CD14-positive monocyte (primary cell): ENCODE measurements at regions not wholly inside any gene's neighbourhood (a gene's known extent, or its start where the extent isn't known, plus 50 kb on each side); places are given as distances from the start of the nearest gene placed in this dataset.

Experiments
- DNase-seq, 3 donors: peaks; one replicate each; pipeline ENCODE4 v3.0.0-alpha.2; 2011 to 2022
- H2AFZ ChIP-seq: 2 replicates; pipeline ENCODE4 v1.6.0; 2012; ENCODE audit warnings: mild to moderate bottlenecking, low read depth, low read length, inconsistent platforms; ENCODE audit not compliant: insufficient read depth, poor library complexity, severe bottlenecking
- H3K27ac ChIP-seq, 2 donors: 1 replicate in 1 of 2; 2 replicates in 1 of 2; pipeline ENCODE4 v1.5.1; 2012 to 2013; ENCODE audit warnings: low read length in 2 of 2, control low read depth in 1 of 2, inconsistent platforms in 1 of 2, low read depth in 1 of 2, mild to moderate bottlenecking in 1 of 2
- H3K27me3 ChIP-seq, 2 donors: one replicate each; pipeline versions ENCODE4 v1.6.0 to v1.6.1; 2011 to 2013; ENCODE audit warnings: low read length in 2 of 2; ENCODE audit not compliant: control insufficient read depth in 2 of 2, insufficient read depth in 2 of 2
- H3K36me3 ChIP-seq, 2 donors: replicated peaks in 1 of 2; 1 replicate in 1 of 2; 2 replicates in 1 of 2; pipeline versions ENCODE4 v1.5.1 to v1.6.1; 2012 to 2013; ENCODE audit warnings: low read length in 2 of 2, control low read depth in 1 of 2, inconsistent platforms in 1 of 2, mild to moderate bottlenecking in 1 of 2; ENCODE audit not compliant: insufficient read depth in 2 of 2, control insufficient read depth in 1 of 2
- H3K4me1 ChIP-seq, 2 donors: 1 replicate in 1 of 2; 2 replicates in 1 of 2; pipeline versions ENCODE4 v1.5.1 to v1.6.1; 2012 to 2013; ENCODE audit warnings: low read length in 2 of 2, control low read depth in 1 of 2, inconsistent platforms in 1 of 2, mild to moderate bottlenecking in 1 of 2, moderate library complexity in 1 of 2; ENCODE audit not compliant: insufficient read depth in 2 of 2, control insufficient read depth in 1 of 2
- H3K4me2 ChIP-seq: replicated peaks from 2 replicates; pipeline ENCODE3; 2012; ENCODE audit warnings: low read length, moderate library complexity, mild to moderate bottlenecking; ENCODE audit not compliant: poor library complexity, severe bottlenecking; ENCODE audit errors: extremely low read depth
- H3K4me3 ChIP-seq, 3 experiments: fragments of 200-600 bp in 1 of 3; sonication (generic) in 1 of 3; replicated peaks in 1 of 3; 1 replicate in 2 of 3; 2 replicates in 1 of 3; pipeline ENCODE4 v1.5.1; 2011 to 2013; ENCODE audit warnings: low read length in 3 of 3, mild to moderate bottlenecking in 3 of 3, control low read depth in 2 of 3, low read depth in 2 of 3, inconsistent platforms in 1 of 3, moderate library complexity in 1 of 3
- H3K79me2 ChIP-seq: 2 replicates; pipeline ENCODE4 v1.6.0; 2012; ENCODE audit warnings: mild to moderate bottlenecking, control low read depth, inconsistent platforms, low read length, moderate library complexity; ENCODE audit not compliant: insufficient read depth
- H3K9ac ChIP-seq: 2 replicates; pipeline ENCODE4 v1.6.0; 2017; ENCODE audit warnings: low read length, mild to moderate bottlenecking; ENCODE audit not compliant: insufficient read depth, poor library complexity, severe bottlenecking
- H3K9me3 ChIP-seq, 2 donors: replicated peaks in 1 of 2; 1 replicate in 1 of 2; 2 replicates in 1 of 2; pipeline versions ENCODE4 v1.5.1 to v1.6.1; 2012 to 2013; ENCODE audit warnings: low read length in 2 of 2, control low read depth in 1 of 2; ENCODE audit not compliant: control insufficient read depth in 1 of 2, insufficient read depth in 1 of 2
- H4K20me1 ChIP-seq: 2 replicates; pipeline ENCODE4 v1.6.0; 2012; ENCODE audit warnings: mild to moderate bottlenecking, low read length, control low read depth, moderate library complexity; ENCODE audit not compliant: insufficient read depth
- H3K27ac Mint-ChIP-seq, 7 donors: one replicate each; pipeline ENCODE4 v1.8.0; 2020; ENCODE audit warnings: mild to moderate bottlenecking in 7 of 7, mixed read lengths in 7 of 7, moderate library complexity in 6 of 7, inconsistent platforms in 2 of 7
- H3K27me3 Mint-ChIP-seq, 3 donors: one replicate each; pipeline ENCODE4 v1.8.0; 2021 to 2022; ENCODE audit warnings: low read depth in 3 of 3, mild to moderate bottlenecking in 3 of 3, mixed read lengths in 3 of 3, moderate library complexity in 3 of 3, inconsistent platforms in 1 of 3
- H3K36me3 Mint-ChIP-seq, 2 donors: one replicate each; pipeline ENCODE4 v1.8.0; 2020; ENCODE audit warnings: mixed read lengths in 2 of 2, inconsistent platforms in 1 of 2, mild to moderate bottlenecking in 1 of 2
- H3K4me1 Mint-ChIP-seq: one replicate; pipeline ENCODE4 v1.8.0; 2020; ENCODE audit warnings: mild to moderate bottlenecking, mixed read lengths
- H3K4me3 Mint-ChIP-seq, 2 donors: one replicate each; pipeline ENCODE4 v1.8.0; 2020; ENCODE audit warnings: mild to moderate bottlenecking in 2 of 2, mixed read lengths in 2 of 2, moderate library complexity in 1 of 2
- H3K9me3 Mint-ChIP-seq, 7 donors: one replicate each; pipeline ENCODE4 v1.8.0; 2020 to 2022; ENCODE audit warnings: mixed read lengths in 7 of 7, mild to moderate bottlenecking in 6 of 7, moderate library complexity in 6 of 7, inconsistent platforms in 2 of 7
- whole genome bisulfite sequencing: methylation state at CpG from one replicate; pipeline ENCODE4 v1.1.5; 2013; ENCODE audit warnings: missing lambda C conversion rate; ENCODE audit not compliant: insufficient coverage; 5-methylcytosine and 5-hydroxymethylcytosine counted together
- intact Hi-C, 2 donors: fragments of 100-400 bp; cut with micrococcal nuclease; formaldehyde crosslinking; loops; one replicate each; pipeline versions ENCODE4 v1.15.0 to v1.15.1; 2023
- TF ChIP-seq, protein P1 (sequence below): fragments of 200-600 bp; IDR thresholded peaks from one replicate; pipeline ENCODE4 v1.8.0; 2022; ENCODE audit warnings: antibody characterized with exemption, mild to moderate bottlenecking

DNA sequence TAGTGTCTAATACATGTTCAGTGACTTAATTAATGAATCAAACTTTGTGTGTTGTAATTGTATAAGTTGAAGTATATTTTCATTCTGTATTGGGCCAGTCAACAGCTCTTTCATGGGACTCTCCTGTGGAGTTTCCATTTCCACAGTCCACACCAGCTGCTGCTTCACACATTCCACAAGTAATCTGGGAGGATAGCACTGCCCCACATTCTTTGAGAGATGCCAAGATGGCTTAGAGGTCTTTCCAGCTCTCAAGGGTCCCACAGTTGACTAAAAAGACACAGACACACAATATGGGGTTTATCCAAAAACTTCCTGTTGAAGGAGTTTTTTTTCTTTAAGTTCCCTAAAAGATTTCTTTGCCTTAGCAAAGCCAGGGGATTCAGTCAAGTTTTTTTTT is 408.3 kb downstream of the AACS start:
- no peak overlapping the region for H3K4me2 ChIP-seq
- Mint-ChIP-seq H3K4me3 (no peak overlapping the region), H3K27me3 (peaks cover 2 to 6% (median 2%) of the 10 kb centered on the region in 3 donors), H3K27ac (no peak overlapping the region), H3K9me3 (peaks cover 0 to 7% (median 0%) of the 10 kb centered on the region in 7 donors), H3K4me1 (no peaks in the 10 kb centered on the region), H3K36me3 (no peaks in the 10 kb centered on the region)
- no peak overlapping the region for H2AFZ ChIP-seq
- no peak for DNase-seq
- intact Hi-C loops = no loop called here
- no peak overlapping the region for H3K9ac ChIP-seq
- no peaks in the 10 kb centered on the region for H3K4me1 ChIP-seq
- no peaks in the 10 kb centered on the region for H3K36me3 ChIP-seq
- no peaks in the 10 kb centered on the region for H3K27me3 ChIP-seq
- no peaks in the 10 kb centered on the region for H4K20me1 ChIP-seq
- H3K4me3 ChIP-seq = no peak overlapping the region
- H3K79me2 ChIP-seq = no peaks in the 10 kb centered on the region
- no peaks in the 10 kb centered on the region for H3K9me3 ChIP-seq
- TF ChIP-seq, protein P1, sequence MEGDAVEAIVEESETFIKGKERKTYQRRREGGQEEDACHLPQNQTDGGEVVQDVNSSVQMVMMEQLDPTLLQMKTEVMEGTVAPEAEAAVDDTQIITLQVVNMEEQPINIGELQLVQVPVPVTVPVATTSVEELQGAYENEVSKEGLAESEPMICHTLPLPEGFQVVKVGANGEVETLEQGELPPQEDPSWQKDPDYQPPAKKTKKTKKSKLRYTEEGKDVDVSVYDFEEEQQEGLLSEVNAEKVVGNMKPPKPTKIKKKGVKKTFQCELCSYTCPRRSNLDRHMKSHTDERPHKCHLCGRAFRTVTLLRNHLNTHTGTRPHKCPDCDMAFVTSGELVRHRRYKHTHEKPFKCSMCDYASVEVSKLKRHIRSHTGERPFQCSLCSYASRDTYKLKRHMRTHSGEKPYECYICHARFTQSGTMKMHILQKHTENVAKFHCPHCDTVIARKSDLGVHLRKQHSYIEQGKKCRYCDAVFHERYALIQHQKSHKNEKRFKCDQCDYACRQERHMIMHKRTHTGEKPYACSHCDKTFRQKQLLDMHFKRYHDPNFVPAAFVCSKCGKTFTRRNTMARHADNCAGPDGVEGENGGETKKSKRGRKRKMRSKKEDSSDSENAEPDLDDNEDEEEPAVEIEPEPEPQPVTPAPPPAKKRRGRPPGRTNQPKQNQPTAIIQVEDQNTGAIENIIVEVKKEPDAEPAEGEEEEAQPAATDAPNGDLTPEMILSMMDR = no peak
- no peak overlapping the region for H3K27ac ChIP-seq

DNA sequence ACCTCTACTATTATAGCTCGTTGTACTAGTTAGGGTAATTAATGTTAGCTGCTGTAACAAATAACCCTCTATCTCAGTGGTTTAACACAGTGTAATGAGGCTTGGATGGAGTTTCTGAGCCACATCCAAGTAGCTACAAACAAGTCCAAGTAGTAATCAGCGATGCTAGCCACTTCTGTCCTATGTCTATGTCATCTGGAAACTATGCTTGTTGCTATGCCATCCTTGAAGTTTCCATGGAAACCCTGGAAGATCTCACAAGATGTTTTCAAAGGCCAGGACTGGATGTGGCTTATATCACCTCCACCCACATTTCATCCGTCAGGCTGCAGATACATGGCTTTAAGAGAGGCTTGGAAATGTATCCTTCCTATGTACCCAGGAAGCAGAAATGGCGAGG is 422.1 kb downstream of the AACS start:
- Mint-ChIP-seq H3K36me3 (no peaks in the 10 kb centered on the region), H3K27ac (no peak overlapping the region), H3K9me3 (peaks cover 0 to 5% (median 4%) of the 10 kb centered on the region in 7 donors), H3K27me3 (peaks cover 0 to 4% (median 0%) of the 10 kb centered on the region in 3 donors), H3K4me1 (no peaks in the 10 kb centered on the region), H3K4me3 (no peak overlapping the region)
- TF ChIP-seq, protein P1 = no peak
- Histone ChIP-seq H3K4me1 (no peaks in the 10 kb centered on the region), H4K20me1 (no peaks in the 10 kb centered on the region), H3K27me3 (no peaks in the 10 kb centered on the region), H3K9me3 (peaks cover 0 to 3% of the 10 kb centered on the region in 2 donors), H3K4me2 (no peak overlapping the region), H3K27ac (no peak overlapping the region), H3K79me2 (no peaks in the 10 kb centered on the region), H3K4me3 (no peak overlapping the region), H2AFZ (no peak overlapping the region), H3K9ac (no peak overlapping the region), H3K36me3 (no peaks in the 10 kb centered on the region)
- 94% methylated on average over 2 of the region's 4 CpGs for WGBS
- intact Hi-C loops = no loop called here
- no peak for DNase-seq
